ENCODE measurements at regions not wholly inside any gene's neighbourhood (a gene's known extent, or its start where the extent isn't known, plus 50 kb on each side); places are given as distances from the start of the nearest gene placed in this dataset.

- DNase-seq: no peak
These were observed 57.1 kb upstream of the ATG10 start for GRCh38 chr5:81914696-81915095.

GRCh38 chr5:81912933-81913332 lies 58.9 kb upstream of the ATG10 start:
- no peak for DNase-seq

- no peak for DNase-seq
These were observed 62.1 kb upstream of the ATG10 start for GRCh38 chr5:81909677-81910076.

DNA sequence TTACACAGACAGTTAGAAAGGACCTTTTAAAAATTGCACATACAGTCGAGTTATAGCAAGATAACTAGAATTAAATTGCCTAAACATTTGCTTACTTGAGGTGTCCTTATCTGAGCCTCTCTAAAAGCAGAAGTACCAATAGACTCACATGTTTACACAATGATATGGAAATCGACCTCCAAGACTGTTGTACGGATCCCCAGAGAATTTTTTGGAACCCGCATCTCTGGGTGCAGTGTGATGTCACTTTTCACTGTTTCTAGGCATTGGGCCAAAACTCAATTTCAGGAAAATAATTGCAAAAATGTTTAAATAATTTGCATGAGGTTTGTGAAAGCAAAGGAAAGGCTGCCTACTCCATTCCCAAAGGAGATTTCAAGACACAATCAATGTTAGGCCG lies 63.1 kb upstream of the ATG10 start:
- no peak for DNase-seq

GRCh38 chr5:81908044-81908443 lies 63.8 kb upstream of the ATG10 start:
- no peak for DNase-seq

- DNase-seq: no peak
These were observed 64.7 kb upstream of the ATG10 start for GRCh38 chr5:81907012-81907635.

- DNase-seq: no peak
These were observed 65.7 kb upstream of the ATG10 start for GRCh38 chr5:81906086-81906485.

DNA sequence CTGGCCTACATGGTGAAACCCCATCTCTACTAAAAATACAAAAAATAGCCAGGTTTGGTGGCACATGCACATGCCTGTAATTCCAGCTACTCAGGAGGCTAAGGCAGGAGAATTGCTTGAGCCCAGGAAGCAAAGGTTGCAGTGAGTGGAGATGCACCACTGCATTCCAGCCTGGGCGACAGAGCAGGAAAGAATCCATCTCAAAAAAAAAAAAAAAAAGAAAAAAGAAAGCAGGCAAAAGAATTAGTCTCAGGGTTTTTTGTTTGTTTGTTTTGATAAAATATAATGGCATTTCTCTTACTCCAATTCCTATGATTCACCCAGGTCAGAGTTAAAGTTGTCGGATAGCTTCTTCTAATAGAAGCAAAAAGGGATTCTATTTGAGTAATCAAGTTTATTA lies 67.0 kb upstream of the ATG10 start:
- no peak for DNase-seq

- no peak for DNase-seq
These were observed 67.7 kb upstream of the ATG10 start for GRCh38 chr5:81904166-81904565.

- DNase-seq: no peak
These were observed 70.2 kb upstream of the ATG10 start for GRCh38 chr5:81901586-81901985.

DNA sequence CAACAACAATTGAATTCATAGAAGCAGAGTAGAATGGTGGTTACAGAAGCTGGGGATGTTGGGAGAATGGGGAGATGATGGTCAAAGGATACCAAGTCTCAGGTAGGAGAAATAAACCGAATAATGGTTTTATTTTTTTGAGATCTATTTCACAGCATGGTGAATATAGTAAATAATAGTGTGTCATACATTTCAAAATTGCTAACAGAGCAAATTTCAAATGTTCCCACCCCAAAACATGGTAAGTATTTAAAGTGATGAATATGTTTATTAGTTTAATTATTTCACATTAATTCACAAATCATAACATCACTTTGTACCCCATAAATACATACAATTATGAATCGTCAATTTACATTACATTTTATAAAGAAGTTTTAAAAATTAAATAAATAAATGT lies 72.7 kb upstream of the ATG10 start:
- DNase-seq: no peak

GRCh38 chr5:81898403-81898802 lies 73.4 kb upstream of the ATG10 start:
- no peak for DNase-seq

DNA sequence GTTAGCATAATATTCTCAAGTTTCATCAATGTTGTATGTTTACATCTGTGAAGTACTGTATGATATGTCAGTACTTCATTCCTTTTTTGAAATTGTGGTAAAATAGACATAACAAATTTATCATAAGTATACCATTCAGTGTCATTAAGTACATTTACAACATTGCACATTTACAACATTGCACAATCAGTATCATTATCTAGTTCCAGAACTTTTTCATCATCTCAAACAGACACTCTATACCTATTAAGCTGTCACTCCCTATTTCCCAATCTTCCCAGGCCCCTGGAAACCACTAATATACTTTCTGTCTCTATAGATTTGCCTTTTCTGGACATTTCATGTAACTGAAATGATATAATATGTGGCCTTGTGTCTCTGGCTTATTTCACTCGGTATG lies 75.1 kb upstream of the ATG10 start:
- DNase-seq: no peak

DNA sequence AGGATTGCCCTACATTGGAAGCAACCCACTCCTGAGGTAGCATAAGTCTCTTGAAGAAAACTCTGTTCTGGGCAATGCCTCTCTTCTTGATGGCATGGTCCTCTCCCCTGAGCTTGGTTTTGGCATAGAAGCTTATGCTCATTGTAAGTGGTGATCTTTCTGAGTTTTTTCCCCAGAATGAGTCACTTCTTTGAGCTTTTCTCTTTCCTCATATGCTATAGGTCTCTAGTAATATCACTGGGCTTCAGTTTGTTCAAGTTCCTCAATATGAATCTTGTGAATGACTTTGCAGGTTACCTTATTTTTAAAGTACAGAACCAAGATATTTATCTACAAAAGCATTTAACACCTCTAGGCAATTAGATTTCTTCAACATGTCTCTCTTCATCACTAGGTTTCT lies 76.5 kb upstream of the ATG10 start:
- no peak for DNase-seq

DNA sequence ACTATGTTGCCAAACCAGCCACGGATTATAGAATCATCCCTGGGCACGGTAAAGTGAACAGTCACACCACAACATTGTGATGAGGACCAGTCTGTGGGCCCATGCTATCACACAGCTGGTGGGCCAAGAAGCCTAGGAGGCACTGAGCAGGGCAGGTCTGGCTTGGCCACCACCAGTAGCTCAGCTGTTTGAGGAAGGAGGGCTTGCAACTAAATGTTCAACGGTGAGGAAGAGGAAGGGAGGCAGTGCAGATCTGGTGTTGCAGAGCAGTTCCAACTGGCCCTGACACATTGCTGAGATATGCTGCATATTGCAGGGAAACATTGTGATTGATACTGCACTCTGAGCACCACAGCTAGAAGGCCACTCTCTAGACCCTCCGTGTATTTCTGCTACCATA lies 77.9 kb upstream of the ATG10 start:
- no peak for DNase-seq

DNA sequence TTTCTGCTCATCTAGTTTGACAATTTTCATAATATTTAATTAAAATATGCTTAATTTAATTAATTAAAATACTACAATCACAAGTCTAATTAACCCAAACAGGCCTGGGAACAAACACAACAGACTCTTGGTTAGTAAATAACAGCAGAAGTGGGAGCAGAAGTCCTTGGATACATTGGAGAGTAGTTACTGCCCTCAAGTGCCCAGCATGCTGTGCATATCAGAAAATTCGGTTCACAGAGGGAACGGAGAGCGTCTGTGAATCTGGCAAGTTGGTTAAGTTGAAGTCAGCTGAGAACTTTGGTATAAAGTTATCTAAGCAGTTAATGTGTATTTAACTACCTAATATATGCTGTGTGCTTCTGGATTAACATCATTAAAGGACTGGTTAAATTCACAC lies 87.0 kb upstream of the ATG10 start:
- no peak for DNase-seq

DNA sequence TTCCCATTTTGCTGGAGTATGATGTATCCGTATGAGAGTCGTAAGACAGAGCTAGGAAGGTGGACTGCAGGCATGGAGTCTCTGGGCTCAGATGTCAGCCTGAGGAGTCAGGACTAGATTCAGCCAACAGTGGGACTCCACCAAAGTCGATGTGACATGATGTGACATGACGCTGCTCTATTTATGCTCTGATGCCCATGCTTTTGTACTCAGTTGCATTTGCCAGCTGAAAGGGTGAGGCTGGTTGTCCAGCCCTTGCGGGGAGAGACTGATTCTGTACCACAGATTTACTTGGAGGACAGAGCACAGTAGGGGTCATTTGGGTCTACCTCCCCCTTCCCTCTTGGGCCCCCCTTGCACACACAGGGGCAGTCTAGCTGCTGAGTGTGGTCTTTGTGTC lies 88.5 kb upstream of the ATG10 start:
- DNase-seq: no peak

DNA sequence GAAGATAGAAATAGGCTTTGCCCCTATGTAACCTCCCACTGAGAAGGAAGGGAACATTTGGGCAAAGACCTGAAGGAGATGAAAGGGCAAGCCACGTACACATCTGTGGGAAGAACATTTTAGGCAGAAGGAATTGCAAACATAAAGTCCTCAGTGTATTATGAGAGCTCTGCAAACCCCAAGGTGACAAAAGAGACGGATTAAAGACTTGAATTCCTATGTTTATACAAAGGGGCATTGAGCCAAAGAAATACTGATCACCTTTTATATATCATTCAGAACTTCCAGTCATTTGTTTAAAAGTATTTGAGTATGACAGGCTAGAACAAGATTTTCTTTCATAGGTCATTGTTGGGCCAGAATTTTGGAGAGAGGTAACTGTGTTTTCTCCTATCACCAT lies 90.2 kb upstream of the ATG10 start:
- no peak for DNase-seq

- no peak for DNase-seq
These were observed 91.9 kb upstream of the ATG10 start for GRCh38 chr5:81879936-81880335.

DNA sequence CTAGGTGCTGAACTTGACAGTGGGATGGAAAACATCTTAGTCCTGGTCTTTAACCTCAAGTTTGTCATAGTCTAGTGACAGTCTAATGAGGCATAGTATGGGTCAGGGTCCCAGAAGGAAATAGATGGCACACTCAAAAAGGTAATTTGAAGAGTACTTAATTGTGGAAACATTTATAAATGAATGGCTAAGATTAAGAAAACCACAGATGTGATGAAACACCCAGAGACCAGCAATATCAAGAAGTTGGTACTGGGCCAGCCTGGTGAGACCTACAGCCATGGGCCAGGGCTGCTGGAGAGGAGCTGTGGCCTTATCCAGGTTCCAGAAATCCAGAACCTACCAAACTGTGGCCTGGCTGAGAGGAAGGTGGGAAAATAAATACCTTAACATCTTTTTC lies 93.5 kb upstream of the ATG10 start:
- DNase-seq: no peak

DNA sequence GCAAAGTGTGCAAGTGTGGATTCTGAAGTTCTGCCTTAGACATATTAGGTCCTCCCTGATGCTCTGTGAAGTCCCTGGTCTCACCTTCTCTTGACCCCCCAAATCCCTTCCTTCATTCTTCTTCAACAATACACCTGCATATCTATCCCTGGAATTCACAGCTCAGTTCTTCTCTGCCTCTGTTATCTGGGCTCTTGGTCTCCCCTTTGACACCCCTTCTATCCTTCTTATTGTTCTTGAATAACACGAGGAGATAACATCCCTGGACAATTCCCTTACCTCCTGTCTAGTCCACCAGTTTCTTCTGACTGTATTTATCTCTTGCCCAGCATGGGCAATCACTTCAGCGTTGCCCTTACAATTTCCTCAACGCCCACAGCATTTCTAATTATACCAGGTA lies 104.8 kb upstream of the ATG10 start:
- no peak for DNase-seq

GRCh38 chr5:81860778-81861177 lies 109.9 kb upstream of the SSBP2 start:
- no peak for DNase-seq

GRCh38 chr5:81859624-81860023 lies 108.7 kb upstream of the SSBP2 start:
- DNase-seq: no peak

- no peak for DNase-seq
These were observed 106.3 kb upstream of the SSBP2 start for GRCh38 chr5:81856948-81857928.

DNA sequence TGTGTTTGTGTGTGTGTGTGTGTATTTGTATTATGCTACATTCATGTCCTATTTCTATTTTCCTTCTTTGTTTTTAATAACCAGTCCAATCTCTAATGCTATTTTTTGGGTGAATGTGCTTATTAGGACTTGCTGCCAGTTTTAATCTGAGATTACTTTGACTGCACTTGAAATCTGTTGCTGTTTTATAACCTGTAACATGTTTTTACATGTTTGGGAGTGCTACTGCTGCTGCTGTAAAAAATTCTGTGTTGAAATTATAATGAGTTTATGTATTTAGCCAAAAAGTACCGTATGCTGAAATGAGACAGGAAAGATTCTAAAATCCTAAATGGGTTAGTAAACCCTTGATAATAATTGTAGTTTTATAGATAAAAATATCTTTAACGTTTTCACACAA lies 104.7 kb upstream of the SSBP2 start:
- DNase-seq: no peak
